Subcutaneous abdominal adipose tissue (tissue), 5 donors: ENCODE measurements at regions not wholly inside any gene's neighbourhood (a gene's known extent, or its start where the extent isn't known, plus 50 kb on each side); places are given as distances from the start of the nearest gene placed in this dataset.
"Not testable (repeated sequence)": the region's sequence is repeated elsewhere in the genome, so short reads cannot be mapped to it uniquely, and the experiment has no call there.

Source experiments
- H3K27ac ChIP-seq: one replicate; pipeline ENCODE4 v1.7.0; 2013; ENCODE audit warnings: low read depth, mild to moderate bottlenecking, inconsistent platforms, low read length, moderate library complexity
- H3K27me3 ChIP-seq, 5 donors: one replicate each; pipeline ENCODE4 v1.7.0; 2013; ENCODE audit warnings: low read length in 5 of 5, inconsistent platforms in 1 of 5; ENCODE audit not compliant: control insufficient read depth in 5 of 5, insufficient read depth in 4 of 5
- H3K36me3 ChIP-seq, 5 donors: one replicate each; pipeline ENCODE4 v1.7.0; 2013; ENCODE audit warnings: low read length in 5 of 5; ENCODE audit not compliant: control insufficient read depth in 5 of 5, insufficient read depth in 5 of 5
- H3K4me1 ChIP-seq, 5 donors: one replicate each; pipeline ENCODE4 v1.7.0; 2013; ENCODE audit warnings: low read length in 5 of 5, mild to moderate bottlenecking in 3 of 5, moderate library complexity in 1 of 5; ENCODE audit not compliant: control insufficient read depth in 5 of 5, insufficient read depth in 5 of 5
- H3K4me3 ChIP-seq, 5 donors: one replicate each; pipeline ENCODE4 v1.7.0; 2013; ENCODE audit warnings: low read length in 5 of 5, low read depth in 1 of 5
- H3K9ac ChIP-seq, 5 donors: one replicate each; pipeline ENCODE4 v1.7.0; 2013; ENCODE audit warnings: low read length in 5 of 5, mild to moderate bottlenecking in 4 of 5, moderate library complexity in 3 of 5
- H3K9me3 ChIP-seq, 5 donors: one replicate each; pipeline ENCODE4 v1.7.0; 2013; ENCODE audit warnings: low read length in 5 of 5; ENCODE audit not compliant: control insufficient read depth in 5 of 5
- donor health status: healthy.
- donor health status: healthy.
- donor health status: healthy.
- donor health status: healthy.
- donor health status: healthy.

GRCh38 chr15:25989327-25989726, 126.2 kb upstream of the ATP10A start:
- H3K27me3 ChIP-seq: no peaks in the 10 kb centered on the region
- peaks cover 0 to 3% (median 0%) of the 10 kb centered on the region in 5 donors for H3K9me3 ChIP-seq
- H3K9ac ChIP-seq: no peak overlapping the region
- no peaks in the 10 kb centered on the region for H3K36me3 ChIP-seq
- H3K4me3 ChIP-seq: no peak overlapping the region
- no peaks in the 10 kb centered on the region for H3K4me1 ChIP-seq
- no peak overlapping the region for H3K27ac ChIP-seq

- not testable (repeated sequence) for H3K27me3 ChIP-seq, H3K36me3 ChIP-seq, H3K9me3 ChIP-seq, H3K9ac ChIP-seq, H3K27ac ChIP-seq, H3K4me3 ChIP-seq, H3K4me1 ChIP-seq
Observed at GRCh38 chr15:25988716-25989115, 125.6 kb upstream of the ATP10A start.

- H3K27me3 ChIP-seq: no peaks in the 10 kb centered on the region
- no peak overlapping the region for H3K9ac ChIP-seq
- no peaks in the 10 kb centered on the region for H3K36me3 ChIP-seq
- no peak overlapping the region for H3K4me3 ChIP-seq
- H3K9me3 ChIP-seq: peaks cover 0 to 3% (median 0%) of the 10 kb centered on the region in 5 donors
- H3K27ac ChIP-seq: no peak overlapping the region
- H3K4me1 ChIP-seq: no peaks in the 10 kb centered on the region
Observed at GRCh38 chr15:25987638-25988037, 124.5 kb upstream of the ATP10A start.

GRCh38 chr15:25985165-25985564, 122.0 kb upstream of the ATP10A start:
- no peak overlapping the region for H3K27ac ChIP-seq
- no peak overlapping the region for H3K4me3 ChIP-seq
- no peaks in the 10 kb centered on the region for H3K9me3 ChIP-seq
- H3K4me1 ChIP-seq: no peaks in the 10 kb centered on the region
- no peaks in the 10 kb centered on the region for H3K27me3 ChIP-seq
- no peaks in the 10 kb centered on the region for H3K36me3 ChIP-seq
- no peak overlapping the region for H3K9ac ChIP-seq

DNA sequence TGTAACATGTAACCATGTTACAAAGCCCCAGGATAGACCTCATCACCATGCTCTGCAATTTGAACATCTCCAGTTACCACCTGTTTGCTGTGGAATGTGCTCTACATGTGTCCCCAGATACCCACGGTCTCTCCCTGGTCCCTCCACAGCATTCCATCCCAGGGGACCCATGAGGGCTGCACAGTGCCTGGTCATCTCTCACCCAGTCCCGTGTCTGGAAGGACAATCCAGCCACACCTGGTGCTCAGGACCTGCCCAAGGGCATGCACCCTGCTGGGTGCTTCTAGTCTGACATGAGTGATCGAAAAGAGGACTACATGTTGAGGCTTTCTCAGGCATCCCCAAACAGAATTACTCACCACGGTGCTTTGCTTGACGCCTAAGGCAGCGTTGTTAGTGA, 119.6 kb upstream of the ATP10A start:
- H3K9me3 ChIP-seq: peaks cover 0 to 3% (median 0%) of the 10 kb centered on the region in 5 donors
- no peaks in the 10 kb centered on the region for H3K36me3 ChIP-seq
- H3K9ac ChIP-seq: no peak overlapping the region

GRCh38 chr15:25981114-25981513, 118.0 kb upstream of the ATP10A start:
- Histone ChIP-seq H3K27me3 (no peaks in the 10 kb centered on the region), H3K4me3 (no peak overlapping the region), H3K9ac (no peak overlapping the region), H3K9me3 (peaks cover 0 to 3% (median 0%) of the 10 kb centered on the region in 5 donors), H3K36me3 (no peaks in the 10 kb centered on the region), H3K4me1 (no peaks in the 10 kb centered on the region), H3K27ac (no peak overlapping the region)

More for the DNA sequence above, 119.6 kb upstream of the ATP10A start:
- no peak overlapping the region for H3K4me3 ChIP-seq
- H3K27ac ChIP-seq: no peak overlapping the region
- no peaks in the 10 kb centered on the region for H3K27me3 ChIP-seq
- H3K4me1 ChIP-seq: no peaks in the 10 kb centered on the region

DNA sequence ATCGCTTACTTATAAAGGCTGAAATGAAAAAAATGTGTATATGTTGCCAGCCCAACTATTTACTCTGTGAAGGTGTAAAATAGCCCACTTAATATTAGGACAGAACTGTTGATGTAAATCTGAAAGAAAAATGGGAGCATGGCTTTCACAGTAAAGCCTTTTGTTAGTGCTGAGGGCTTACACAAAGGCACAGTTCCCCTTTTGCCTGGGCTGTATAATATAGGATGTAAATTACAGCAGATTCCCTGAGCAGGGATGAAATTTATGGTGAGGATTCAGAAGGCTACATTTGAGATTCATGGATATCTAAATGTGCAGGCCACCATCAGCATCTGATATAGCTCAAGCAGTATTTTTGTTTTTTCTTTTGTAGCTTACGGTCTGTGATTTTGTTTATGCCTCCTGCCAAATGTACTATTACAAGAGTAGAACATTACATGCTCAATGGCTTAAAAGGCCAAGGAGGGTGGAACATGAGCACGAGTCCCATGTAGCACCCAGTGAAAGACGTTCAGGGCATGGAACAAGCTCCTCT, 109.1 kb upstream of the ATP10A start:
- no peak overlapping the region for H3K9ac ChIP-seq
- H3K27ac ChIP-seq: no peak overlapping the region
- H3K4me3 ChIP-seq: no peak overlapping the region
- no peaks in the 10 kb centered on the region for H3K9me3 ChIP-seq
- no peaks in the 10 kb centered on the region for H3K27me3 ChIP-seq
- no peaks in the 10 kb centered on the region for H3K36me3 ChIP-seq
- H3K4me1 ChIP-seq: peaks cover 0 to 2% (median 0%) of the 10 kb centered on the region in 5 donors

GRCh38 chr15:25971053-25971452, 107.9 kb upstream of the ATP10A start:
- Histone ChIP-seq H3K27me3 (no peaks in the 10 kb centered on the region), H3K4me1 (peaks cover 0 to 2% (median 0%) of the 10 kb centered on the region in 5 donors), H3K36me3 (no peaks in the 10 kb centered on the region), H3K9me3 (no peaks in the 10 kb centered on the region), H3K27ac (no peak overlapping the region), H3K4me3 (no peak overlapping the region), H3K9ac (no peak overlapping the region)

- peaks cover 0 to 2% (median 0%) of the 10 kb centered on the region in 5 donors for H3K4me1 ChIP-seq
- no peak overlapping the region for H3K27ac ChIP-seq
- no peaks in the 10 kb centered on the region for H3K36me3 ChIP-seq
- no peaks in the 10 kb centered on the region for H3K9me3 ChIP-seq
- H3K27me3 ChIP-seq: no peaks in the 10 kb centered on the region
- H3K9ac ChIP-seq: no peak overlapping the region
- H3K4me3 ChIP-seq: no peak overlapping the region
Observed at GRCh38 chr15:25969886-25970285, 106.8 kb upstream of the ATP10A start.

DNA sequence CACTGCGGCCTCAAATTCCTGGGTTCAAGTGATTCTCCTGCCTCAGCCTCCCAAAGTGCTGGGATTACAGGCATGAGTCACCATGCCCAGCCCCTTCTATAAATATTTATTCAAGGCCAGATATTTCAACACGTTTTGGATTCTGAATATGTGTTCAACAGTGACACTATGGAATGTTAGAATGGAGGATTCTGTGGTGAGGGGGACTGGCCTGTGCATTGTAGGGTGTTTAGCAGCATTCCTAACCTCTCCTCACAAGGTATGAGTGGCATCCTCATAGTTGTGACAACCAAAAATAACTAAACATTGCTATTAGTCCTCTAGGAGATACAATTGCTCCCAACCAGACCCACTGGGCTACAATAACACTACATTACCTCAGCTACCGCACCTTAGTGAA, 104.0 kb upstream of the ATP10A start:
- Histone ChIP-seq H3K27ac (no peak overlapping the region), H3K36me3 (no peaks in the 10 kb centered on the region), H3K9me3 (peaks cover 0 to 3% (median 2%) of the 10 kb centered on the region in 5 donors), H3K4me3 (no peak overlapping the region), H3K4me1 (peaks cover 0 to 2% (median 0%) of the 10 kb centered on the region in 5 donors), H3K9ac (no peak overlapping the region), H3K27me3 (no peaks in the 10 kb centered on the region)

DNA sequence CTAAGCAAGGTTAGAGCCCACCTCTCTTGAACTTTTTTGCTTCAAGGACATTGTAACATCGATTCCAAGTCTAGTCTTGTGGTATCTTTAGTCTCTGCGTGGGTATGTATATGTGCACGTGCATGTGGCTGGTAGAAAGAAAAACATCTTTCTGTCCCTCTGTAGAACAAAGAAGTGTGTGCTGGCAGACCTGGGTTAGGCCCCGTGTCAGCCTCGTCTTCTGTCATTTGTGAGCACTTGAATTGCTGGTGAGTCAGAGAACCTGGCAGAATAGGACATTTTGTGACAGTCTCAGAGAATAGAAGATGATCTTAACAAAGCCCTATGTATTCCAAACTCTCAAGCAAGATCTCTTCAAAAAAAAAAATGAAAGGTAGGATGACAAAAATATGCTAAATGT, 102.2 kb upstream of the ATP10A start:
- Histone ChIP-seq H3K4me1 (no peaks in the 10 kb centered on the region), H3K4me3 (no peak overlapping the region), H3K27ac (no peak overlapping the region), H3K9ac (no peak overlapping the region), H3K9me3 (peaks cover 0 to 3% (median 2%) of the 10 kb centered on the region in 5 donors), H3K27me3 (no peaks in the 10 kb centered on the region), H3K36me3 (no peaks in the 10 kb centered on the region)
